Naive thymus-derived CD4-positive, alpha-beta T cell (primary cell): ENCODE measurements at regions not wholly inside any gene's neighbourhood (a gene's known extent, or its start where the extent isn't known, plus 50 kb on each side); places are given as distances from the start of the nearest gene placed in this dataset.

ENCODE experiments used
- ATAC-seq: fragments of 150-1000 bp; cut with Tn5 transposase; 2 replicates; pipeline ENCODE4 v1.10.0; 2021; ENCODE audit warnings: mild to moderate bottlenecking, moderate library complexity
- CTCF ChIA-PET: fragments of 350-600 bp; sonication (Branson Sonifier 250); formaldehyde crosslinking; loops from one replicate; lab custom pipeline; 2021; ENCODE audit warnings: antibody characterized with exemption; lab: Charles Lee
- POLR2A ChIA-PET: fragments of 350-600 bp; sonication (Branson Sonifier 250); formaldehyde crosslinking; loops from one replicate; lab custom pipeline; 2021; ENCODE audit warnings: antibody characterized with exemption, inconsistent platforms; lab: Charles Lee
- DNase-seq, 9 donors: peaks; one replicate each; pipeline versions ENCODE4 v3.0.0 to v3.0.0-alpha.2; 2020 to 2022; ENCODE audit warnings: mixed read lengths in 1 of 9
- H3K27ac ChIP-seq: one replicate; pipeline ENCODE4 v1.7.0; 2013; ENCODE audit warnings: mild to moderate bottlenecking, low read depth, low read length, moderate library complexity
- H3K27me3 ChIP-seq, 2 donors: one replicate each; pipeline ENCODE4 v1.7.0; 2013; ENCODE audit warnings: low read length in 2 of 2, mild to moderate bottlenecking in 2 of 2, moderate library complexity in 2 of 2; ENCODE audit not compliant: control insufficient read depth in 2 of 2, insufficient read depth in 2 of 2
- H3K36me3 ChIP-seq, 3 experiments: 1 replicate in 2 of 3; 2 replicates in 1 of 3; pipeline ENCODE4 v1.7.0; 2013; ENCODE audit warnings: low read length in 3 of 3, mild to moderate bottlenecking in 3 of 3, moderate library complexity in 1 of 3; ENCODE audit not compliant: insufficient read depth in 3 of 3, control insufficient read depth in 2 of 3
- H3K4me1 ChIP-seq, 2 donors: one replicate each; pipeline ENCODE4 v1.7.0; 2013; ENCODE audit warnings: low read length in 2 of 2, mild to moderate bottlenecking in 2 of 2, moderate library complexity in 1 of 2; ENCODE audit not compliant: control insufficient read depth in 2 of 2, insufficient read depth in 2 of 2
- H3K4me3 ChIP-seq: 2 replicates; pipeline ENCODE4 v1.7.0; 2013; ENCODE audit warnings: mild to moderate bottlenecking, low read length
- H3K9me3 ChIP-seq, 3 experiments: 1 replicate in 2 of 3; 2 replicates in 1 of 3; pipeline ENCODE4 v1.7.0; 2013; ENCODE audit warnings: low read length in 3 of 3; ENCODE audit not compliant: control insufficient read depth in 2 of 3
- H3K27ac Mint-ChIP-seq, 9 donors: one replicate each; pipeline ENCODE4 v1.8.0; 2020 to 2022; ENCODE audit warnings: mixed read lengths in 9 of 9, mild to moderate bottlenecking in 8 of 9, moderate library complexity in 5 of 9, inconsistent platforms in 2 of 9
- H3K27me3 Mint-ChIP-seq, 5 donors: one replicate each; pipeline ENCODE4 v1.8.0; 2021 to 2022; ENCODE audit warnings: mixed read lengths in 5 of 5, mild to moderate bottlenecking in 1 of 5
- H3K36me3 Mint-ChIP-seq, 5 donors: one replicate each; pipeline ENCODE4 v1.8.0; 2020 to 2022; ENCODE audit warnings: mixed read lengths in 5 of 5, mild to moderate bottlenecking in 3 of 5, inconsistent platforms in 1 of 5
- H3K4me1 Mint-ChIP-seq, 7 donors: one replicate each; pipeline ENCODE4 v1.8.0; 2020 to 2022; ENCODE audit warnings: mixed read lengths in 7 of 7, mild to moderate bottlenecking in 3 of 7, inconsistent platforms in 1 of 7
- H3K4me3 Mint-ChIP-seq, 10 donors: one replicate each; pipeline ENCODE4 v1.8.0; 2020 to 2022; ENCODE audit warnings: mild to moderate bottlenecking in 10 of 10, mixed read lengths in 10 of 10, moderate library complexity in 6 of 10, inconsistent platforms in 2 of 10
- H3K9me3 Mint-ChIP-seq, 11 donors: one replicate each; pipeline ENCODE4 v1.8.0; 2020 to 2022; ENCODE audit warnings: mixed read lengths in 11 of 11, mild to moderate bottlenecking in 4 of 11, inconsistent platforms in 1 of 11, moderate library complexity in 1 of 11
- intact Hi-C, 2 donors: fragments of 100-400 bp; cut with micrococcal nuclease; formaldehyde crosslinking; loops; one replicate each; pipeline ENCODE4 v1.15.1; 2023

DNA sequence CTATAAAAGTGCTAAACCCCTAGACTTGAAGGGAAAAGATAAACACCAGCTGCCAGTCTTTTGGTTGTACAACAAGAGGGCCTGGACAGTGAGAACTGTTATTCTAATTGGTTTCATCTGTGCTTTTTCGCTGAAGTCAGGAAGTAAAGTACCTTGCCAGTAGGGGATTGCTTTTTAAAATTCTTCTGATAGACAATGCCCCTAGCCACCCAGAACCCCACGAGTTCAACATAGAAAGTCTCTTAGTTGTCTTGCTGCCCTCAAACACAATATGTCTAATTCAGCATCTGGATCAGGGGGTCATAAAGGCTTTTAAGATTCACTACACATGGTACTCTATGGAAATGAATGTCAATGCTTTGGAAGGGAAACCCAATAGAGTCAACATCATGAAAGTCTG is 289.2 kb downstream of the TBX15 start:
- ATAC-seq: no peak

DNA sequence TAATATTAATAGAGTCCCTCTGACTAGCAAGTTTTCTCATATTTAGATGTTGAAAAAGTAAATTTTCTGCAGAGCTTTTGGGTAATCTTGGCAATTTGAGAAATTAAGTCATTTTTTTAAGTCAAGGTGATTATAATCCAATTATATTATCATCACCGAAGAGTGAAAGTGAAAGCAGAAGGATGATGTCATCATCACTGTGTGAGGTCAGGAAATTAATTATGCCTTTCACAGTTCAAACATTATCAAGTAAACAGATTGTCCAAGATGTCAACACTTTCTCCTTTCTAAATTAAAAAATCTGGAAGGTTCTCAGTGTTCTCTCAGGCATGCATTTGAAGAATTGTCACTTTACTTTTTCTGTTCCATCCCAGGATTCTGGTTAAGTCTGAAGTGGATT is 296.0 kb downstream of the TBX15 start:
- H3K4me3 ChIP-seq: no peak overlapping the region
- no peaks in the 10 kb centered on the region for H3K27me3 ChIP-seq
- peaks cover 2 to 34% (median 9%) of the 10 kb centered on the region in 11 donors for H3K9me3 Mint-ChIP-seq
- no peaks in the 10 kb centered on the region for H3K9me3 ChIP-seq
- no peaks in the 10 kb centered on the region for H3K36me3 ChIP-seq
- DNase-seq: no peak
- H3K4me3 Mint-ChIP-seq: no peak overlapping the region
- H3K27me3 Mint-ChIP-seq: no peaks in the 10 kb centered on the region
- H3K36me3 Mint-ChIP-seq: no peaks in the 10 kb centered on the region
- no peaks in the 10 kb centered on the region for H3K4me1 ChIP-seq
- ChIA-PET CTCF (no interaction called here), POLR2A (no interaction called here)
- H3K27ac ChIP-seq: no peak overlapping the region
- H3K4me1 Mint-ChIP-seq: no peaks in the 10 kb centered on the region
- ATAC-seq: no peak
- H3K27ac Mint-ChIP-seq: no peak overlapping the region
- intact Hi-C loops: no loop called here

More for the DNA sequence above, 289.2 kb downstream of the TBX15 start:
- Mint-ChIP-seq H3K36me3 (no peaks in the 10 kb centered on the region), H3K4me1 (no peaks in the 10 kb centered on the region), H3K27me3 (no peaks in the 10 kb centered on the region), H3K27ac (no peak overlapping the region), H3K4me3 (no peak overlapping the region), H3K9me3 (peaks cover 6 to 45% (median 11%) of the 10 kb centered on the region in 11 donors)
- DNase-seq: no peak
- no peaks in the 10 kb centered on the region for H3K27me3 ChIP-seq
- no peak overlapping the region for H3K27ac ChIP-seq
- H3K4me1 ChIP-seq: no peaks in the 10 kb centered on the region
- POLR2A ChIA-PET: no interaction called here
- CTCF ChIA-PET: no interaction called here
- H3K4me3 ChIP-seq: no peak overlapping the region
- H3K36me3 ChIP-seq: no peaks in the 10 kb centered on the region
- intact Hi-C loops: no loop called here
- H3K9me3 ChIP-seq: no peaks in the 10 kb centered on the region

DNA sequence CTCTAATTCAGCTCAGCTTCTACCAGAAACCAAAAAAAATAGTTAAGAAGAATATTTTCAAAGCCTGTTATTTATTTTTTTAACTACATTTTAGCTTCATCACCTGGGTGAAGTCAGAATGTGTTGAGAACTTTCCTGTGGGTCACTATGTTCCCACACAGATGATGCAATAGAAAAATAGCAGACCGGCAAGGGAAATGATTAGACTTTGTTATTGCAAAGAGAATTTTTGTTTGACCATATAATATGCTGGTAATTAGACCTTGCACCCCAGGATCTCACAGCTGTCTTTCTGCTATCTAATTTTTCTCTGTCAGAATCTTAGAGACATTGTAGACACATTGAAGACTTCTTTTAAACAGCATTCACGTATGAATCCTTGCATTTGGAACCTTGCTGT is 299.3 kb downstream of the TBX15 start:
- Histone ChIP-seq H3K36me3 (no peaks in the 10 kb centered on the region), H3K4me1 (no peaks in the 10 kb centered on the region), H3K27me3 (no peaks in the 10 kb centered on the region), H3K27ac (no peak overlapping the region), H3K4me3 (no peak overlapping the region), H3K9me3 (no peaks in the 10 kb centered on the region)
- ChIA-PET CTCF (no interaction called here), POLR2A (no interaction called here)
- Mint-ChIP-seq H3K27ac (no peak overlapping the region), H3K4me1 (no peaks in the 10 kb centered on the region), H3K4me3 (no peak overlapping the region), H3K9me3 (peaks cover 0 to 15% (median 3%) of the 10 kb centered on the region in 11 donors), H3K27me3 (no peaks in the 10 kb centered on the region), H3K36me3 (no peaks in the 10 kb centered on the region)
- DNase-seq (no peak), ATAC-seq (no peak)
- intact Hi-C loops: no loop called here

DNA sequence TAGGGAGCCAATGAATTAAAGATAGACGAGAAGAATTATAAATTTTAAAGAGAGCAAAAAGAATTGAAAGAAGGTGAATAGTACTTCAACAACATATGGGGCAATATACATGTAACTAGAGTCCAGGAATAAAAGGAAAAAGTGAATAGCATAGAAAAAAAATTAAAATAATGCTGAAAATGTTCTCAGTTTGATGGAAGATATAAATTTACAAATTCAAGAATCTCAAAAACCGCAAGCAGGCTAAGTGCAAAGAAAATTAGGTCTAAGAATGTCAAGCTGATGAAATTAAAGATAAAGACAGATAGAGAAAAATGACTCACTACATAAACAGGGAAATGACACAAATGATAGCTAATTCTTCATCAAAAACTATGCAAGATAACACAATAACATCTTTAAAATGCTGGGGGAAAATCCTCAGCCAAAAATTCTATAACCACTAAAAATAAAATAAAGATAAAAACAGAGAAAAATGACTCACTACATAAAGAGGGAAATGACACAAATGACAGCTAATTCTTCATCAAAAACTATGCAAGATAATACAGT is 326.3 kb downstream of the TBX15 start:
- Histone ChIP-seq H3K27me3 (no peaks in the 10 kb centered on the region), H3K36me3 (no peaks in the 10 kb centered on the region), H3K4me1 (no peaks in the 10 kb centered on the region), H3K27ac (no peak overlapping the region), H3K9me3 (no peaks in the 10 kb centered on the region), H3K4me3 (no peak overlapping the region)
- H3K4me3 Mint-ChIP-seq: no peak overlapping the region
- intact Hi-C loops: no loop called here
- ChIA-PET CTCF (no interaction called here), POLR2A (no interaction called here)
- H3K27me3 Mint-ChIP-seq: no peaks in the 10 kb centered on the region
- no peak overlapping the region for H3K27ac Mint-ChIP-seq
- peaks cover 0 to 28% (median 7%) of the 10 kb centered on the region in 11 donors for H3K9me3 Mint-ChIP-seq
- no peaks in the 10 kb centered on the region for H3K4me1 Mint-ChIP-seq
- ATAC-seq (no peak), DNase-seq (no peak)
- H3K36me3 Mint-ChIP-seq: no peaks in the 10 kb centered on the region

DNA sequence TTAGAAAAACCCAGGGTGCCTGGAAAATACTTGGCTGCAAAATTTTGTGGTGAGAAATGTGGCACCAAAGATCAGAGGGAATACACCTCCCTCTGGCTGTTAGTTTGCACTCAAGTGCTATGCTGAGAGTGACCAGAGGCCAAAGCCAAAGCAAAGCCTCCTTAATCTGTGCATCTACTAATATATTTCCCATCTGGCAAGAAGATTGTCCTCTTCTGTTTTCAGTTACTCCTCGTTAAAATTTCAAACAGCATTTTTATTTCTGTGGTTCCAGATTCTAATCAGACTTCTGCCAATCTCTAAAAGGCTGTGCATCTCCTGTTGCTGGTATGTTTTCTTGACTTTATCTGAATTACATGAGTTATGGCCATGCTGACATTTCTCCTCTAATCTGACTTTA is 327.4 kb downstream of the TBX15 start:
- Mint-ChIP-seq H3K36me3 (no peaks in the 10 kb centered on the region), H3K9me3 (peaks cover 2 to 33% (median 6%) of the 10 kb centered on the region in 11 donors), H3K4me1 (no peaks in the 10 kb centered on the region), H3K4me3 (no peak overlapping the region), H3K27ac (no peak overlapping the region), H3K27me3 (no peaks in the 10 kb centered on the region)
- no peaks in the 10 kb centered on the region for H3K4me1 ChIP-seq
- H3K9me3 ChIP-seq: no peaks in the 10 kb centered on the region
- no peaks in the 10 kb centered on the region for H3K36me3 ChIP-seq
- CTCF ChIA-PET: interaction anchor here (0.6 kb wide), 1 partner anchor 473 kb away, joined by 3 read pairs; no protein-coding TSS in a partner anchor
- POLR2A ChIA-PET: no interaction called here
- DNase-seq (no peak), ATAC-seq (no peak)
- H3K27me3 ChIP-seq: no peaks in the 10 kb centered on the region
- H3K4me3 ChIP-seq: no peak overlapping the region
- intact Hi-C loops: no loop called here
- H3K27ac ChIP-seq: no peak overlapping the region

DNA sequence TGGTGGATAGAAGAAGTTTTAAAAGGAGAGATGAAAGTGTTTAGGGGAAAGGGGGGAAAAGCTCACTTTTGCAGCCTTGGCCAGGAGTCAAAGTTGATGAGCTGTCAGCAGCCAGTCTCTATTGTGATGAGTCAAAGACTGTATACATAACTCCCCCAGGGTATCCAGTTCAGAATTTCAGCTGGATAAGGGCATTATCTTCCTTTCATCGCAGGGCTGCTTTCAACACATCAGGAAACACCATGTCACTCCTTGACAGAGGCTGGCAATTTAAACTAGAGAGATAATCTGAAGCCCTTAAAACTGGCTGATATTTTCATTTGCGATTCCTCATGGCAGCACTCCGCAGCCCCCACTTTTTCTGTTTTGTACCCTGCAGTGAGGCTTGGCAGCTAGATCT is 328.5 kb downstream of the TBX15 start:
- intact Hi-C loops: no loop called here
- no peaks in the 10 kb centered on the region for H3K27me3 ChIP-seq
- H3K4me1 ChIP-seq: no peaks in the 10 kb centered on the region
- peaks cover 2 to 39% (median 9%) of the 10 kb centered on the region in 11 donors for H3K9me3 Mint-ChIP-seq
- POLR2A ChIA-PET: no interaction called here
- no peak for DNase-seq
- no peaks in the 10 kb centered on the region for H3K9me3 ChIP-seq
- H3K36me3 Mint-ChIP-seq: no peaks in the 10 kb centered on the region
- no peak overlapping the region for H3K4me3 Mint-ChIP-seq
- H3K27me3 Mint-ChIP-seq: no peaks in the 10 kb centered on the region
- no peak for ATAC-seq
- H3K36me3 ChIP-seq: no peaks in the 10 kb centered on the region
- no peak overlapping the region for H3K27ac Mint-ChIP-seq
- no peak overlapping the region for H3K4me3 ChIP-seq
- no peaks in the 10 kb centered on the region for H3K4me1 Mint-ChIP-seq
- no peak overlapping the region for H3K27ac ChIP-seq
- CTCF ChIA-PET: no interaction called here

DNA sequence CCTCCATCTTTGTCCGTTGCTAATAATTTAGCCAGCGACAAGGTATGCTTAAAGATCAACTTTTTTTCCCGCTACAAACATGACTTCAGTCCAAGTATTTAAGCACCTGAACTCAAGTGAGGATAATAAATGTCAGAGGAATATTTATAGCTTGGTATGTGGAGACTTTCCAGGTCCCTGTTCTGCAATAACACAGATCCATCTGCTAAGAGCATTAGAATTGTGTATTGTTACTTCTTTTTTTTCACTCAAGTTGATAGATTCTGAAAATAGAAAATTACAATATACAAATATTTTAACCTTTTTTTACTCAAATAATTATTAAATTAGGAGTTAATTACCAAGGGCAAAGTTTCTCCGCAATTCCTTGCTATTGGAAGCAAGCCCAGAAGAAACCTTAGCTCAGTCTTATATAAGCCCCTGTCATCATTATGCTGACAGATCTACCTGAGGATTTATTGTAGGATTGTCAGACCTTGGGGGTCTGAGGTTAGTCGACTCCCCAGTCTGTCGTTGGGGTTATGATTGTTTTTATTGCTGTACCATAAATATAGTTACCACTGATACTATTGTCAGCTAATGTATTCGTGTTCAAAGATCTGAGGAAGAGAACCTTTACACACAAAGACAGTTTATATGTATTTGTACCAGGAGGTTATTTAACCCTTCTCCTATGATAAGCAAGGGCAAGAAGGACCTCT is 337.9 kb downstream of the TBX15 start:
- no peaks in the 10 kb centered on the region for H3K4me1 Mint-ChIP-seq
- DNase-seq (no peak), ATAC-seq (no peak)
- Histone ChIP-seq H3K4me3 (no peak overlapping the region), H3K36me3 (no peaks in the 10 kb centered on the region), H3K27me3 (no peaks in the 10 kb centered on the region), H3K27ac (no peak overlapping the region), H3K4me1 (no peaks in the 10 kb centered on the region), H3K9me3 (peaks cover 0 to 3% (median 0%) of the 10 kb centered on the region in 3 experiments)
- H3K27me3 Mint-ChIP-seq: no peaks in the 10 kb centered on the region
- H3K27ac Mint-ChIP-seq: no peak overlapping the region
- no peaks in the 10 kb centered on the region for H3K36me3 Mint-ChIP-seq
- ChIA-PET CTCF (no interaction called here), POLR2A (no interaction called here)
- intact Hi-C loops: no loop called here
- peaks cover 0 to 13% (median 6%) of the 10 kb centered on the region in 11 donors for H3K9me3 Mint-ChIP-seq
- no peak overlapping the region for H3K4me3 Mint-ChIP-seq
